Naive thymus-derived CD4-positive, alpha-beta T cell (primary cell): ENCODE measurements at regions not wholly inside any gene's neighbourhood (a gene's known extent, or its start where the extent isn't known, plus 50 kb on each side); places are given as distances from the start of the nearest gene placed in this dataset.

Experiments
- ATAC-seq: fragments of 150-1000 bp; cut with Tn5 transposase; 2 replicates; pipeline ENCODE4 v1.10.0; 2021; ENCODE audit warnings: mild to moderate bottlenecking, moderate library complexity
- CTCF ChIA-PET: fragments of 350-600 bp; sonication (Branson Sonifier 250); formaldehyde crosslinking; loops from one replicate; lab custom pipeline; 2021; ENCODE audit warnings: antibody characterized with exemption; lab: Charles Lee
- POLR2A ChIA-PET: fragments of 350-600 bp; sonication (Branson Sonifier 250); formaldehyde crosslinking; loops from one replicate; lab custom pipeline; 2021; ENCODE audit warnings: antibody characterized with exemption, inconsistent platforms; lab: Charles Lee
- DNase-seq, 9 donors: peaks; one replicate each; pipeline versions ENCODE4 v3.0.0 to v3.0.0-alpha.2; 2020 to 2022; ENCODE audit warnings: mixed read lengths in 1 of 9
- H3K27ac ChIP-seq: one replicate; pipeline ENCODE4 v1.7.0; 2013; ENCODE audit warnings: mild to moderate bottlenecking, low read depth, low read length, moderate library complexity
- H3K27me3 ChIP-seq, 2 donors: one replicate each; pipeline ENCODE4 v1.7.0; 2013; ENCODE audit warnings: low read length in 2 of 2, mild to moderate bottlenecking in 2 of 2, moderate library complexity in 2 of 2; ENCODE audit not compliant: control insufficient read depth in 2 of 2, insufficient read depth in 2 of 2
- H3K36me3 ChIP-seq, 3 experiments: 1 replicate in 2 of 3; 2 replicates in 1 of 3; pipeline ENCODE4 v1.7.0; 2013; ENCODE audit warnings: low read length in 3 of 3, mild to moderate bottlenecking in 3 of 3, moderate library complexity in 1 of 3; ENCODE audit not compliant: insufficient read depth in 3 of 3, control insufficient read depth in 2 of 3
- H3K4me1 ChIP-seq, 2 donors: one replicate each; pipeline ENCODE4 v1.7.0; 2013; ENCODE audit warnings: low read length in 2 of 2, mild to moderate bottlenecking in 2 of 2, moderate library complexity in 1 of 2; ENCODE audit not compliant: control insufficient read depth in 2 of 2, insufficient read depth in 2 of 2
- H3K4me3 ChIP-seq: 2 replicates; pipeline ENCODE4 v1.7.0; 2013; ENCODE audit warnings: mild to moderate bottlenecking, low read length
- H3K9me3 ChIP-seq, 3 experiments: 1 replicate in 2 of 3; 2 replicates in 1 of 3; pipeline ENCODE4 v1.7.0; 2013; ENCODE audit warnings: low read length in 3 of 3; ENCODE audit not compliant: control insufficient read depth in 2 of 3
- H3K27ac Mint-ChIP-seq, 9 donors: one replicate each; pipeline ENCODE4 v1.8.0; 2020 to 2022; ENCODE audit warnings: mixed read lengths in 9 of 9, mild to moderate bottlenecking in 8 of 9, moderate library complexity in 5 of 9, inconsistent platforms in 2 of 9
- H3K27me3 Mint-ChIP-seq, 5 donors: one replicate each; pipeline ENCODE4 v1.8.0; 2021 to 2022; ENCODE audit warnings: mixed read lengths in 5 of 5, mild to moderate bottlenecking in 1 of 5
- H3K36me3 Mint-ChIP-seq, 5 donors: one replicate each; pipeline ENCODE4 v1.8.0; 2020 to 2022; ENCODE audit warnings: mixed read lengths in 5 of 5, mild to moderate bottlenecking in 3 of 5, inconsistent platforms in 1 of 5
- H3K4me1 Mint-ChIP-seq, 7 donors: one replicate each; pipeline ENCODE4 v1.8.0; 2020 to 2022; ENCODE audit warnings: mixed read lengths in 7 of 7, mild to moderate bottlenecking in 3 of 7, inconsistent platforms in 1 of 7
- H3K4me3 Mint-ChIP-seq, 10 donors: one replicate each; pipeline ENCODE4 v1.8.0; 2020 to 2022; ENCODE audit warnings: mild to moderate bottlenecking in 10 of 10, mixed read lengths in 10 of 10, moderate library complexity in 6 of 10, inconsistent platforms in 2 of 10
- H3K9me3 Mint-ChIP-seq, 11 donors: one replicate each; pipeline ENCODE4 v1.8.0; 2020 to 2022; ENCODE audit warnings: mixed read lengths in 11 of 11, mild to moderate bottlenecking in 4 of 11, inconsistent platforms in 1 of 11, moderate library complexity in 1 of 11
- intact Hi-C, 2 donors: fragments of 100-400 bp; cut with micrococcal nuclease; formaldehyde crosslinking; loops; one replicate each; pipeline ENCODE4 v1.15.1; 2023

DNA sequence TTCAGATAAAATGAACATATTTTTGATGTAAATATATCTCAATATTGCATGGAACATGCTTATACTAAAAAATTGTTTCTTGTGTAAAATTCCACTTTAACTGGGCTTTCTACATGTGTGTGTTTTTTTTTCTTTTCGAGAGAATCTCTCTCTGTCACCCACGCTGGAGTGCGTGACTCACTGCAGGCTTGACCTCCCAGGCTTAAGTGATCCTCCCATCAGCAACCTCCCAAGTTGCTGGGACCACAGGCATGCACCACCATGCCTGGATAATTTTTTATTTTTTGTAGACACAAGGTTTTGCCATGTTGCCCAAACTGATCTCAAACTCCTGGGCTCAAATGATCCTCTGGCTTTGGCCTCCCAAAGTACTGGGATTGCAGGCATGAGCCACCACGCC, 254.6 kb downstream of the LOXHD1 start:
- no peak overlapping the region for H3K4me3 Mint-ChIP-seq
- no peaks in the 10 kb centered on the region for H3K36me3 Mint-ChIP-seq
- H3K4me1 Mint-ChIP-seq = peaks cover 0 to 9% (median 2%) of the 10 kb centered on the region in 7 donors
- Histone ChIP-seq H3K36me3 (no peaks in the 10 kb centered on the region), H3K9me3 (no peaks in the 10 kb centered on the region), H3K4me1 (no peaks in the 10 kb centered on the region), H3K27ac (no peak overlapping the region), H3K27me3 (no peaks in the 10 kb centered on the region), H3K4me3 (no peak overlapping the region)
- no peak overlapping the region for H3K27ac Mint-ChIP-seq
- CTCF ChIA-PET = no interaction called here
- POLR2A ChIA-PET = no interaction called here
- intact Hi-C loops = no loop called here
- ATAC-seq (no peak), DNase-seq (no peak)
- peaks cover 0 to 1% (median 0%) of the 10 kb centered on the region in 11 donors for H3K9me3 Mint-ChIP-seq
- H3K27me3 Mint-ChIP-seq = peaks cover 0 to 1% (median 0%) of the 10 kb centered on the region in 5 donors

DNA sequence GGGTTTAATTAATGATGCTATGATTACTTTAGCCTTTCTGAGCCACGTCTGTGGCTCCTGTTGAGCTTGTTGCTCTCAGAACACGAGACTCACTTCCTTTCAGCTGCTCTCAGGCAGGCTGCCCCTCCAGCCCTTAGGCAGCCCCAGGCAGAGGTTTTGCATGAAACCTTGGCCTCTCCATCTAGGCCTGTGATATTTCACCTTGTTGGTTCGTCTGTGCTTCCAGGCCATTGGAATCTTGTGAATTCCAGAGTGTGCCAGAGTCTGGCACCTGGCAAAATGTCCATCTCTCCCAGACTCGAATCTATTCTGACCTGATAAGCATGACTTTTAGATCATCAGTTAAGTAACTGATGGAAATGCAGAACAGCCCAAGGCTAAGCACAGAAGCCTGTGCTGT, 254.1 kb downstream of the LOXHD1 start:
- no peak for DNase-seq
- peaks cover 0 to 1% (median 0%) of the 10 kb centered on the region in 11 donors for H3K9me3 Mint-ChIP-seq
- POLR2A ChIA-PET = no interaction called here
- Histone ChIP-seq H3K4me3 (no peak overlapping the region), H3K36me3 (no peaks in the 10 kb centered on the region), H3K27me3 (no peaks in the 10 kb centered on the region), H3K9me3 (no peaks in the 10 kb centered on the region), H3K27ac (no peak overlapping the region), H3K4me1 (no peaks in the 10 kb centered on the region)
- no peak overlapping the region for H3K4me3 Mint-ChIP-seq
- peaks cover 0 to 6% (median 0%) of the 10 kb centered on the region in 5 donors for H3K27me3 Mint-ChIP-seq
- no peaks in the 10 kb centered on the region for H3K36me3 Mint-ChIP-seq
- intact Hi-C loops = no loop called here
- H3K27ac Mint-ChIP-seq = no peak overlapping the region
- ATAC-seq = no peak
- peaks cover 0 to 7% (median 2%) of the 10 kb centered on the region in 7 donors for H3K4me1 Mint-ChIP-seq
- CTCF ChIA-PET = no interaction called here

- peak; percentile 5 for ATAC-seq
- no peaks in the 10 kb centered on the region for H3K36me3 ChIP-seq
Measured at GRCh38 chr18:46405832-46406538, 251.0 kb downstream of the LOXHD1 start.

DNA sequence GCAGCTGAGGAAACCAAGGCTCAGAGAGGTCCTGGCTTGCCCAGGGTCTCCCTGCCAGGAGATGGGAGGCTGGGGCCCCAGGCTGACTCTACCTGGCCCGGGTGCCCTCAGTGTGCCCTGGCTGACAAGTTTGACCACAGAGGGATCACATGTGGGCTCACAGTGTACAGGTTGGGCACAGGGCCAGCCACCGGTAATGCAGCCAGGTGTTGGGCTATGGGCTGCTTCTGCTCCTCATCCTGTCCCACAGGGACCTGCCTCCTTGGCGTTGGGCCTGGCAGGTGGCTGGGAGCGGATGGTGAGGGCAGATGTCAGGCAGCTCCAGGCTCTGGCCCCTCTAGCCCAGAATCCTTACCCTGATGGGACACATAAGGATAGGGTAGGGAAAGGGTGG, 250.5 kb downstream of the LOXHD1 start:
- ATAC-seq = peak; percentile 23
- CTCF ChIA-PET = no interaction called here
- Mint-ChIP-seq H3K9me3 (peaks cover 0 to 1% (median 0%) of the 10 kb centered on the region in 11 donors), H3K4me1 (peaks cover 0 to 5% (median 0%) of the 10 kb centered on the region in 7 donors), H3K36me3 (no peaks in the 10 kb centered on the region), H3K27me3 (peaks cover 0 to 10% (median 0%) of the 10 kb centered on the region in 5 donors), H3K4me3 (no peak overlapping the region), H3K27ac (no peak overlapping the region)
- H3K27me3 ChIP-seq = no peaks in the 10 kb centered on the region
- H3K27ac ChIP-seq = no peak overlapping the region
- H3K9me3 ChIP-seq = no peaks in the 10 kb centered on the region
- POLR2A ChIA-PET = no interaction called here
- no peaks in the 10 kb centered on the region for H3K4me1 ChIP-seq
- H3K36me3 ChIP-seq = no peaks in the 10 kb centered on the region
- no peak overlapping the region for H3K4me3 ChIP-seq
- intact Hi-C loops = no loop called here
- no peak for DNase-seq

More at GRCh38 chr18:46405832-46406538, 251.0 kb downstream of the LOXHD1 start:
- intact Hi-C loops = no loop called here
- Mint-ChIP-seq H3K27ac (no peak overlapping the region), H3K4me1 (peaks cover 0 to 5% (median 0%) of the 10 kb centered on the region in 7 donors), H3K27me3 (peaks cover 0 to 10% (median 0%) of the 10 kb centered on the region in 5 donors), H3K36me3 (no peaks in the 10 kb centered on the region), H3K4me3 (no peak overlapping the region), H3K9me3 (peaks cover 0 to 1% (median 0%) of the 10 kb centered on the region in 11 donors)
- Histone ChIP-seq H3K4me3 (no peak overlapping the region), H3K27ac (no peak overlapping the region), H3K9me3 (no peaks in the 10 kb centered on the region), H3K4me1 (no peaks in the 10 kb centered on the region), H3K27me3 (no peaks in the 10 kb centered on the region)
- no peak for DNase-seq
- POLR2A ChIA-PET = no interaction called here
- CTCF ChIA-PET = no interaction called here

DNA sequence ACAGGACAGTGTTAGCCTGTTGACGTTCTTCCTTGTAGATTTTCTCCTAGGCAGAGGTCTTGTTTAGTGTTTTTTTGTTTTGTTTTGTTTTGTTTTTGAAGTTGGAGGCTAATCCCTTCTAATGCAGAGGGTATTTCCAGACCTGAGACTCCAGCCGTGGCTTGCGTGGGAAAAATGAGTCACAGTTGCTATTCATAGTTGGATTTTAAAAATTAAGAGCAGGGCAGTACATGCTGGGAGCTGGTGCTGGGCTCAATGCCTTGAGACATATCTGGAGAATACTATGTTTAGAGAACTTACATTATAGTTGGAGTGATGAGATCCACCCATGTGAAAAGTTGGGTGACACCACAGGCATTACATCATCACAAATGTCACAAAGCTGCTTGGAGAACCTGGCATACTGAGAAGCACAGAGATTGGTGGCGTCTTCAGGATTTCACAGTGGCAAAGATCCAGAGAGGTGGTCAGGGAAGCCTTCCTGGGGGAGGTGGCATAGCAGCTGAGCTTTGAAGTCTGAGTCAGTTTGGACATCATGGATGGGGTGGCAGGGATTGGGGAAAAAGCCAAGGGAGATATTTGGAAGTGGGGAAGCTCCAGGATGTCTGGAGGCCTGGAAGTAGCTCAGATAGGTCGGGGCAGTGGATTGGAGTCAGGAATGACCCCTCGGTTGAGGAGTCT, 249.4 kb downstream of the LOXHD1 start:
- peaks cover 0 to 1% (median 0%) of the 10 kb centered on the region in 11 donors for H3K9me3 Mint-ChIP-seq
- H3K36me3 ChIP-seq = no peaks in the 10 kb centered on the region
- no peaks in the 10 kb centered on the region for H3K27me3 ChIP-seq
- no peaks in the 10 kb centered on the region for H3K4me1 ChIP-seq
- no peak overlapping the region for H3K27ac ChIP-seq
- no peak overlapping the region for H3K4me3 Mint-ChIP-seq
- DNase-seq (no peak), ATAC-seq (no peak)
- ChIA-PET CTCF (no interaction called here), POLR2A (no interaction called here)
- intact Hi-C loops = no loop called here
- peaks cover 0 to 10% (median 0%) of the 10 kb centered on the region in 5 donors for H3K27me3 Mint-ChIP-seq
- no peaks in the 10 kb centered on the region for H3K36me3 Mint-ChIP-seq
- no peak overlapping the region for H3K4me3 ChIP-seq
- H3K27ac Mint-ChIP-seq = no peak overlapping the region
- H3K4me1 Mint-ChIP-seq = peaks cover 0 to 5% (median 0%) of the 10 kb centered on the region in 7 donors
- no peaks in the 10 kb centered on the region for H3K9me3 ChIP-seq

GRCh38 chr18:46408334-46408987, 248.6 kb downstream of the LOXHD1 start:
- Histone ChIP-seq H3K27ac (no peak overlapping the region), H3K4me1 (no peaks in the 10 kb centered on the region), H3K36me3 (no peaks in the 10 kb centered on the region), H3K4me3 (no peak overlapping the region), H3K9me3 (no peaks in the 10 kb centered on the region), H3K27me3 (no peaks in the 10 kb centered on the region)
- H3K4me1 Mint-ChIP-seq = peaks cover 0 to 5% (median 0%) of the 10 kb centered on the region in 7 donors
- no peak overlapping the region for H3K27ac Mint-ChIP-seq
- no peak for DNase-seq
- H3K9me3 Mint-ChIP-seq = peaks cover 0 to 1% (median 0%) of the 10 kb centered on the region in 11 donors
- no peak overlapping the region for H3K4me3 Mint-ChIP-seq
- CTCF ChIA-PET = no interaction called here
- no peak for ATAC-seq
- peaks cover 0 to 10% (median 0%) of the 10 kb centered on the region in 5 donors for H3K27me3 Mint-ChIP-seq
- POLR2A ChIA-PET = no interaction called here
- no peaks in the 10 kb centered on the region for H3K36me3 Mint-ChIP-seq
- intact Hi-C loops = no loop called here
